ENCODE measurements at regions not wholly inside any gene's neighbourhood (a gene's known extent, or its start where the extent isn't known, plus 50 kb on each side); places are given as distances from the start of the nearest gene placed in this dataset.
A peak's percentile ranks its signal among the peaks of the same experiment; 100 is the strongest.
"Not testable (repeated sequence)": the region's sequence is repeated elsewhere in the genome, so short reads cannot be mapped to it uniquely, and the experiment has no call there.

GRCh38 chr2:111410868-111411406 lies 290.2 kb downstream of the BCL2L11 start:
- not testable (repeated sequence) for DNase-seq (ENCODE audit: low read depth in 1 of 2, low spot score in 2 of 2); H3K4me1 ChIP-seq (replicated peaks); H3K27me3 ChIP-seq (replicated peaks); H3K9me3 ChIP-seq (replicated peaks); H3K27ac ChIP-seq; H3K4me3 ChIP-seq; H3K36me3 ChIP-seq

- H3K27ac ChIP-seq; H3K4me3 ChIP-seq; DNase-seq (ENCODE audit: low read depth in 1 of 2, low spot score in 2 of 2); H3K4me1 ChIP-seq (replicated peaks); H3K9me3 ChIP-seq (replicated peaks); H3K27me3 ChIP-seq (replicated peaks); H3K36me3 ChIP-seq: not testable (repeated sequence)
Measured at GRCh38 chr2:111411867-111412681, 291.4 kb downstream of the BCL2L11 start.

GRCh38 chr2:111412841-111413650 lies 292.3 kb downstream of the BCL2L11 start:
- H3K27ac ChIP-seq; H3K4me1 ChIP-seq (replicated peaks); H3K36me3 ChIP-seq; H3K9me3 ChIP-seq (replicated peaks); H3K4me3 ChIP-seq; H3K27me3 ChIP-seq (replicated peaks): not testable (repeated sequence)
- peak; percentile 42 to 44 for DNase-seq (ENCODE audit: low read depth in 1 of 2, low spot score in 2 of 2)

- not testable (repeated sequence) for H3K36me3 ChIP-seq; H3K4me3 ChIP-seq; H3K27me3 ChIP-seq (replicated peaks); DNase-seq (ENCODE audit: low read depth in 1 of 2, low spot score in 2 of 2); H3K27ac ChIP-seq; H3K4me1 ChIP-seq (replicated peaks); H3K9me3 ChIP-seq (replicated peaks)
Measured at GRCh38 chr2:111413950-111414349, 293.2 kb downstream of the BCL2L11 start.

- not testable (repeated sequence) for H3K9me3 ChIP-seq (replicated peaks); H3K4me3 ChIP-seq; H3K27ac ChIP-seq; H3K36me3 ChIP-seq; H3K4me1 ChIP-seq (replicated peaks); H3K27me3 ChIP-seq (replicated peaks)
- DNase-seq (ENCODE audit: low read depth in 1 of 2, low spot score in 2 of 2): peak in 1 of 2 experiments; percentile 22
Measured at GRCh38 chr2:111415765-111416743, 295.3 kb downstream of the BCL2L11 start.

- not testable (repeated sequence) for H3K27me3 ChIP-seq (replicated peaks); DNase-seq (ENCODE audit: low read depth in 1 of 2, low spot score in 2 of 2); H3K36me3 ChIP-seq; H3K9me3 ChIP-seq (replicated peaks); H3K4me1 ChIP-seq (replicated peaks); H3K27ac ChIP-seq; H3K4me3 ChIP-seq
Measured at GRCh38 chr2:111417026-111417425, 296.3 kb downstream of the BCL2L11 start.

- not testable (repeated sequence) for H3K4me3 ChIP-seq; H3K36me3 ChIP-seq; H3K9me3 ChIP-seq (replicated peaks); H3K4me1 ChIP-seq (replicated peaks); H3K27me3 ChIP-seq (replicated peaks); H3K27ac ChIP-seq; DNase-seq (ENCODE audit: low read depth in 1 of 2, low spot score in 2 of 2)
Measured at GRCh38 chr2:111418091-111418875, 297.6 kb downstream of the BCL2L11 start.

GRCh38 chr2:111420074-111420473 lies 299.4 kb downstream of the BCL2L11 start:
- H3K27me3 ChIP-seq (replicated peaks); H3K4me1 ChIP-seq (replicated peaks); H3K9me3 ChIP-seq (replicated peaks); H3K4me3 ChIP-seq; H3K36me3 ChIP-seq; H3K27ac ChIP-seq; DNase-seq (ENCODE audit: low read depth in 1 of 2, low spot score in 2 of 2): not testable (repeated sequence)

- DNase-seq (ENCODE audit: low read depth in 1 of 2, low spot score in 2 of 2); H3K27ac ChIP-seq; H3K36me3 ChIP-seq: not testable (repeated sequence)
Measured at GRCh38 chr2:111420835-111421234, 300.1 kb downstream of the BCL2L11 start.

GRCh38 chr2:111421949-111422348 lies 301.2 kb downstream of the BCL2L11 start:
- not testable (repeated sequence) for H3K4me1 ChIP-seq (replicated peaks); H3K9me3 ChIP-seq (replicated peaks); H3K27ac ChIP-seq

More at GRCh38 chr2:111420835-111421234, 300.1 kb downstream of the BCL2L11 start:
- not testable (repeated sequence) for H3K9me3 ChIP-seq (replicated peaks); H3K4me3 ChIP-seq; H3K27me3 ChIP-seq (replicated peaks); H3K4me1 ChIP-seq (replicated peaks)

GRCh38 chr2:111422562-111422961 lies 301.8 kb downstream of the BCL2L11 start:
- H3K36me3 ChIP-seq; H3K27me3 ChIP-seq (replicated peaks); H3K4me3 ChIP-seq; H3K27ac ChIP-seq; H3K4me1 ChIP-seq (replicated peaks); H3K9me3 ChIP-seq (replicated peaks); DNase-seq (ENCODE audit: low read depth in 1 of 2, low spot score in 2 of 2): not testable (repeated sequence)

More at GRCh38 chr2:111421949-111422348, 301.2 kb downstream of the BCL2L11 start:
- not testable (repeated sequence) for H3K36me3 ChIP-seq; DNase-seq (ENCODE audit: low read depth in 1 of 2, low spot score in 2 of 2); H3K4me3 ChIP-seq; H3K27me3 ChIP-seq (replicated peaks)

- not testable (repeated sequence) for H3K4me3 ChIP-seq; H3K27me3 ChIP-seq (replicated peaks); H3K4me1 ChIP-seq (replicated peaks); DNase-seq (ENCODE audit: low read depth in 1 of 2, low spot score in 2 of 2); H3K27ac ChIP-seq; H3K36me3 ChIP-seq; H3K9me3 ChIP-seq (replicated peaks)
Measured at GRCh38 chr2:111423184-111423583, 302.5 kb downstream of the BCL2L11 start.

- H3K36me3 ChIP-seq; H3K4me3 ChIP-seq; H3K4me1 ChIP-seq (replicated peaks); H3K9me3 ChIP-seq (replicated peaks); H3K27ac ChIP-seq; H3K27me3 ChIP-seq (replicated peaks); DNase-seq (ENCODE audit: low read depth in 1 of 2, low spot score in 2 of 2): not testable (repeated sequence)
Measured at GRCh38 chr2:111424176-111424575, 303.5 kb downstream of the BCL2L11 start.

Measured in SJSA1 (cell line).